Peyer's patch (tissue), 4 donors: ENCODE measurements at regions not wholly inside any gene's neighbourhood (a gene's known extent, or its start where the extent isn't known, plus 50 kb on each side); places are given as distances from the start of the nearest gene placed in this dataset.

Experiments used
- CTCF ChIP-seq, 6 experiments: fragments of 450-650 bp in 4 of 6; fragments of 200-600 bp in 2 of 6; sonication (generic) in 1 of 6; IDR thresholded peaks; one replicate each; pipeline ENCODE4 v1.5.1; 2017 to 2019; ENCODE audit warnings: antibody characterized with exemption in 6 of 6, mild to moderate bottlenecking in 3 of 6, moderate library complexity in 1 of 6
- POLR2A ChIP-seq, 2 donors: fragments of 450-650 bp; IDR thresholded peaks; one replicate each; pipeline ENCODE4 v1.5.1; 2017; ENCODE audit warnings: antibody characterized with exemption in 2 of 2, mild to moderate bottlenecking in 2 of 2, moderate library complexity in 2 of 2

DNA sequence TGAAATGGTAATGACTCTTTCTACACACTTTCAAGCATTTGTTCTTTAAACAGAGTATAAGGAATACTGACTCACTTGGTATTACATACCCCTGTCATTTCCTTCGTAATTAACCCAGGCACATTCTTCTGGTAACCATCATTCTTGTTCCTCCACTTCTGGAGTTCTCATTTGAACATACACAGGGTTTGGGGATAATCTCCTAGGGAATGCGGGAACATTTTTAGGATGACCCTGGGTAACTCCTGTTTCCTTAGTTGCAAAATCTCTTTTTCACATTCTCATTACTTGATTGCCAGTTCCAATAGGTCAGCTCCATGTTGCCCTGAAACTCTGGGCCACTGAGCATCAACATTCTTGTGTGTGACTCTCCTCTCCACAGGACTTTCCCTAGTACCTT, 51.5 kb upstream of the E2F3 start:
- TF ChIP-seq POLR2A (IDR thresholded peaks at IDR 0.05) (no peak), CTCF (IDR thresholded peaks at IDR 0.05) (no peak)
